ENCODE measurements at regions not wholly inside any gene's neighbourhood (a gene's known extent, or its start where the extent isn't known, plus 50 kb on each side); places are given as distances from the start of the nearest gene placed in this dataset.

DNA sequence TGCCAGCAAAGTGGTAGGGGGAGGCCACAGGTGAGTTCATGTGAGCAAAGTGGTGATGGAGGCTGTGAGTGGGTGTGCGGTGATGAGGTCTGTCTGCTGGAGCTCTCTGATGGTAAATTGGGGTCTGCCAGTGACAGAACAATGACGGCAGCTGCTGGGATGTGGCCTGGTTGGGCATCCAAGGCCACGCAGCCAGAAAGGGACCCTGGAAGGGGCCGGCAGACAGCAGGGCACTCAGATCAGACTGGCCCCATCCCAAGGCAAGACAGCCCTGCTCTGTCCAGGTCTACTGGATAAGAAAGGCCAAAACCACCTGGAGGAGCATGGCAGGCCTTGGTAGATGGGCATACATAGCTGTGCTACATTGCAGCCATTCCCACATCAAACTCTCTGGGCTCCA lies 412.9 kb upstream of the RGMB start:
- H3K27ac ChIP-seq, result no peak overlapping the region
- no peaks in the 10 kb centered on the region for H3K4me1 ChIP-seq
- no peaks in the 10 kb centered on the region for H3K36me3 ChIP-seq
- H3K4me3 ChIP-seq, result no peak overlapping the region
- TF ChIP-seq, protein P1, sequence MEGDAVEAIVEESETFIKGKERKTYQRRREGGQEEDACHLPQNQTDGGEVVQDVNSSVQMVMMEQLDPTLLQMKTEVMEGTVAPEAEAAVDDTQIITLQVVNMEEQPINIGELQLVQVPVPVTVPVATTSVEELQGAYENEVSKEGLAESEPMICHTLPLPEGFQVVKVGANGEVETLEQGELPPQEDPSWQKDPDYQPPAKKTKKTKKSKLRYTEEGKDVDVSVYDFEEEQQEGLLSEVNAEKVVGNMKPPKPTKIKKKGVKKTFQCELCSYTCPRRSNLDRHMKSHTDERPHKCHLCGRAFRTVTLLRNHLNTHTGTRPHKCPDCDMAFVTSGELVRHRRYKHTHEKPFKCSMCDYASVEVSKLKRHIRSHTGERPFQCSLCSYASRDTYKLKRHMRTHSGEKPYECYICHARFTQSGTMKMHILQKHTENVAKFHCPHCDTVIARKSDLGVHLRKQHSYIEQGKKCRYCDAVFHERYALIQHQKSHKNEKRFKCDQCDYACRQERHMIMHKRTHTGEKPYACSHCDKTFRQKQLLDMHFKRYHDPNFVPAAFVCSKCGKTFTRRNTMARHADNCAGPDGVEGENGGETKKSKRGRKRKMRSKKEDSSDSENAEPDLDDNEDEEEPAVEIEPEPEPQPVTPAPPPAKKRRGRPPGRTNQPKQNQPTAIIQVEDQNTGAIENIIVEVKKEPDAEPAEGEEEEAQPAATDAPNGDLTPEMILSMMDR (IDR thresholded peaks at IDR 0.05), result no peak
- TF ChIP-seq POLR2A (IDR thresholded peaks at IDR 0.05) (no peak), POLR2AphosphoS5 (IDR thresholded peaks at IDR 0.05) (no peak)
- intact Hi-C loops (cut with DNase I; ENCODE audit: low total_unique reads), result no loop called here
- no peaks in the 10 kb centered on the region for H3K27me3 ChIP-seq
- H3K9me3 ChIP-seq, result peaks cover 0 to 10% of the 10 kb centered on the region in 2 donors
- DNase-seq (ENCODE audit: low spot score in 2 of 2), result no peak

DNA sequence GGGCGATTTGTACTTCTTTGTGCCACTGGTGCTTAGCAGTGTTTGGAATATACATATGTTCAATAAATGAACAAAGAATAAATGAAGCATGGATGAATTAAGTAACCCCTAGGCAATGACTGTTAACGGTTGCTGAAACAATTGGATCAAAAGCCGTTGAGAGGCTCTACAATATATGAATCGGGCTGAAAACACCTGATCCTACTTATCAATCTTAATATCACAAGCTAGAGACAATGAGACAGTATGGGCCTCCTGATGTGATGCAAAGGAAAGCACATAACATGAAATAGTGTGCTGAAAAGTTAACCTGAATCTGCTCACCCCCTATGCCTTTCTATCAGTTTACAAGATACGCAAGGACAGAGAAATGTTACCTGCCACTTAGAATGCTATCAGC lies 410.3 kb upstream of the RGMB start:
- no peak for DNase-seq (ENCODE audit: low spot score in 2 of 2)
- Histone ChIP-seq H3K27me3 (no peaks in the 10 kb centered on the region), H3K27ac (no peak overlapping the region), H3K4me1 (no peaks in the 10 kb centered on the region), H3K9me3 (peaks cover 0 to 8% of the 10 kb centered on the region in 2 donors), H3K4me3 (no peak overlapping the region), H3K36me3 (no peaks in the 10 kb centered on the region)
- TF ChIP-seq POLR2A (IDR thresholded peaks at IDR 0.05) (no peak), POLR2AphosphoS5 (IDR thresholded peaks at IDR 0.05) (no peak)
- TF ChIP-seq, protein P1 (IDR thresholded peaks at IDR 0.05), result no peak
- intact Hi-C loops (cut with DNase I; ENCODE audit: low total_unique reads), result no loop called here

DNA sequence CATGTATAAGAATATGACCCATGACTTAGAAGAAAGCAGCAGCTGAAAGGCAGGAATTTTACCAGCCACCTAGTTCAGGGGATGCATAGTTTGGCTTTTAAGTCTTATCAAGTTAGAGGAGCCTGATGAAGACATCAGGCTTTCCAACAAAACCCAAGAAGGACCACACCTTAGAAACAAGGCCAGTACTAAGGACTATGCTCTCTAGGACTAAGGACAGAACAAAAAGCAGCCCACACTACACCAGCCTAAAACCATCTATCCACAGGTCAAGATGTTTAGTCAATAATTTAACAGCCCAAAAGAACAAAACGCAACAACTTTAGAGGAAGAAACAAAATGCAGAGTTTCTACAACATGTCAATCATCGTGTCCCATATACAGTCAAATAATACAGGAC lies 408.9 kb upstream of the RGMB start:
- Histone ChIP-seq H3K27ac (no peak overlapping the region), H3K36me3 (no peaks in the 10 kb centered on the region), H3K4me1 (no peaks in the 10 kb centered on the region), H3K4me3 (no peak overlapping the region), H3K27me3 (no peaks in the 10 kb centered on the region), H3K9me3 (no peaks in the 10 kb centered on the region)
- intact Hi-C loops (cut with DNase I; ENCODE audit: low total_unique reads), result no loop called here
- no peak for DNase-seq (ENCODE audit: low spot score in 2 of 2)
- TF ChIP-seq, protein P1 (IDR thresholded peaks at IDR 0.05), result no peak
- TF ChIP-seq POLR2AphosphoS5 (IDR thresholded peaks at IDR 0.05) (no peak), POLR2A (IDR thresholded peaks at IDR 0.05) (no peak)

DNA sequence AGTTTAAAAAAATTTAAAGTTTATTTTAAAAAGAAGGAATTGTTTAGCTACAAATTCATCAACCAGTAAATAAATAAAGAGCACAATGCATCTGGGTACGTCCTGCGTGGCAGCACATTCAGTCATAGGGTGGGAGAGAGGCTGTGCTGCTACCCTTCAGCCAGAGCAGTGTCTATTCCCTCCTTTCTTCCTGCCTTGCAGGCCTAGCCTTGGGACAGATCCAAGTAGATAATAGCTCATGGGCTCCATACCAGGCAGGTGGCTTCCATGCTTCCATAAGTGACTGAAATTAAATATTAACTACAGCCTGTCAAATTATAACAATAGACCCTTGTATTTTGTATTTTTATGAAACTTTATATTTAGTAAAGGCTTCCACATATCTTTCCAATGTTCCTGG lies 408.3 kb upstream of the RGMB start:
- Histone ChIP-seq H3K27me3 (no peaks in the 10 kb centered on the region), H3K9me3 (no peaks in the 10 kb centered on the region), H3K27ac (no peak overlapping the region), H3K4me1 (no peaks in the 10 kb centered on the region), H3K4me3 (no peak overlapping the region), H3K36me3 (no peaks in the 10 kb centered on the region)
- intact Hi-C loops (cut with DNase I; ENCODE audit: low total_unique reads), result no loop called here
- no peak for DNase-seq (ENCODE audit: low spot score in 2 of 2)
- no peak for TF ChIP-seq POLR2A (IDR thresholded peaks at IDR 0.05)
- TF ChIP-seq, protein P1 (IDR thresholded peaks at IDR 0.05), result no peak
- no peak for TF ChIP-seq POLR2AphosphoS5 (IDR thresholded peaks at IDR 0.05)

DNA sequence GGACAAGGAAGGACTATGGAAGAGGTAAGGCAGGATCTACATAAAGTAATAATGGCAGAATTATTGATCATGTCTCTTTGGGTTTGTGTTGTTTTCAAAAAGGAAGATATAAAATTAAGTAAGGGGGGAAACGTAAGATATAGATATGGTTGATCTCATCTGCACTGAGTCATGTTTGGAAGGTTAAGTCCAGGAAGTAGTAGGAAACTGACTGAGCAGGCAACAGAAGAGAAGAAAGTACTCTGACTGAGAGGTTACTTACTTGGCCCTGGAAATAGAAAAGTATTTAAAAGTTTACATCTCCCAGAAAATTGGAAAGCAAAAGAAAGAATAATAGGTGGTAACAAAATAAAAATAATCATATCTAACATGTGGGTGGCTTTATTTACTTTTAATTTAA lies 405.3 kb upstream of the RGMB start:
- H3K36me3 ChIP-seq, result no peaks in the 10 kb centered on the region
- no peak overlapping the region for H3K27ac ChIP-seq
- H3K4me3 ChIP-seq, result no peak overlapping the region
- TF ChIP-seq POLR2A (IDR thresholded peaks at IDR 0.05) (no peak), POLR2AphosphoS5 (IDR thresholded peaks at IDR 0.05) (no peak)
- TF ChIP-seq, protein P1 (IDR thresholded peaks at IDR 0.05), result no peak
- no peak for DNase-seq (ENCODE audit: low spot score in 2 of 2)
- no peaks in the 10 kb centered on the region for H3K4me1 ChIP-seq
- H3K9me3 ChIP-seq, result no peaks in the 10 kb centered on the region
- no peaks in the 10 kb centered on the region for H3K27me3 ChIP-seq
- intact Hi-C loops (cut with DNase I; ENCODE audit: low total_unique reads), result no loop called here
